GM18507 (cell line): ENCODE measurements at regions not wholly inside any gene's neighbourhood (a gene's known extent, or its start where the extent isn't known, plus 50 kb on each side); places are given as distances from the start of the nearest gene placed in this dataset.

ENCODE experiments used
- DNase-seq: peaks from one replicate; pipeline ENCODE4 v3.0.0; 2011; ENCODE audit warnings: low read depth; ENCODE audit not compliant: insufficient read length; ENCODE audit errors: extremely low spot score
- FAIRE-seq: peaks from 2 replicates; lab custom pipeline; 2011; peaks lifted over from hg19 to GRCh38; lab: Jason Lieb, UNC

DNA sequence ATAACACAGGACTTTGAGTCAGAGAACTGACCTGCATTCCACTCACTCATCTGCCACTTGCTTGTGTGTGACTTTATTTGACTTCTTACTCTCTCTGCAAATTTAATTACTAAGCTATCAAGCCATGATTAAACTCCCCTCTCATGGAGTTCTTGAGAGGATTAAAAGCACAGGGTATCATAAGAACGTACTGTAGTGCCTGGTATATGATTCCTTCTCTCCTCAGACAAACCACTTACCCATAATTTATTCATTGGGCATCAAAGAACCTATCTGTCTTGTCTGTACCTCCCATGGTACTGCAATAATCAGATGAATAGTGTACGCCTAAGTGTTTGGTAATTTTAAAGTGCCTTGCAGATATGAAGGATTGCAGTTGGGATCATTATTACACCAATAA is 130.6 kb upstream of the UBASH3B start:
- DNase-seq (no peak), FAIRE-seq (no peak)

- no peak for DNase-seq
These were observed 131.4 kb upstream of the UBASH3B start for GRCh38 chr11:122523846-122524805.

DNA sequence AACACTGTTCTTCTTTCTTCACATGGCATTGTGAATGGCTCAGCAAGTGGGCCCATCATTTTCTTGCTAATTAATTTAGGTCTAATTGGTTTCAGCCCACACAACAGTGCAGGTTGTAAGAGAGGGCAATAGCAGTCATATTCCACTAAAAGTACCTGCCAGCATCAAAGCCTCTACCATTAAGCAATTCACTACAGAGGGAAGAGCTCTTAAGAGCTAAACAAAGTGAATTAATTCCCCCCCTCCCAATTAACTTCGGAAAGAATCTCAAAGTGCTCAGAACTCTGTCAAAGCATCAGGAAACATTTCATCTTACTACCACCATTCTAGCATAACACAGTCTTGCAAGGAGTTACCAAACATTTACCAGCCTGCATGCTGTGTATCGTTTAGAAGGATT is 133.9 kb upstream of the UBASH3B start:
- DNase-seq = no peak
- no peak for FAIRE-seq

More at GRCh38 chr11:122523846-122524805, 131.4 kb upstream of the UBASH3B start:
- no peak for FAIRE-seq

DNA sequence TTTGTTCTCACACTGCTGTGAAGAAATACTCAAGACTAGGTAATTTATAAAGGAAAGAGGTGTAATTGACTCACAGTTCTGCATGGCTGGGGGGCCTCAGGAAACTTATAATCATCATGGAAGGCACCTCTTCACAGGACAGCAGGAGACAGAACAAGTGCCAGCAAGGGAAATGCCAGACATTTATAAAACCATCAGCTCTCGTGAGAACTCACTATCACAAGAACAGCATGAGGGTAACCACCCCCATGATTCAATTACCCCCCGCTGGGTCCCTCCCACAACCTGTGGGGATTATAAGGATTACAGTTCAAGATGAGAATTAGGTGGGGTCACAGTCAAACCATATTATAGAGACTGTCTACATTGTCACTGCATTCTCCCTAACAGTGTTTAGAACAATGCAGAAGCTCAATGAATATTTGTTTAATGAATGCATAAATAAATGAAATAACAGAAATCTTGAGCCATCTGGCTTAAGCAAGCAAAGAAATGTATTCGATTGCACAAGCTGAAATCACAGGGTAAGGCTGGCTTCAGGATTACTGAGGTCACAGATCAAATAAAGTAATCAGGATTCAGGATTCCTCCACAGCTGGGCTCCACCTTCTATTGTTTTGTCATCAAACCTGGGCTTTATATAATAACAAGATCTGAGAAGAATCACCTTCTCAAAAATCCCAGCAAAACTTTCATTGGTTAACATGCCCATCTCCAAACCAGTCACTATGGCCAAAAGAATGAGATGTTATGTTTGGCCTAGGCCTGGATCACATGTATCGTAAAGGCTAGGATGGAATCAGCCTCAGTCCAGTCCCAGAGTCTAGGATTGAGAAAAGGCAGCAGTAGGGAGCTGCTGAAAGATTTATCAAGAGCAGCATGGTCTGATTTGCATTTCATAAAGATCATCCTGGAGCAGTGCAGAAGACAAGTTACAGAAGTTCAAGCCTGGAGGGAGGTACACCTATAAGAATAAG is 137.8 kb upstream of the UBASH3B start:
- DNase-seq = no peak
- FAIRE-seq = no peak

GRCh38 chr11:122516686-122517085 is 138.8 kb upstream of the UBASH3B start:
- FAIRE-seq (no peak), DNase-seq (no peak)

DNA sequence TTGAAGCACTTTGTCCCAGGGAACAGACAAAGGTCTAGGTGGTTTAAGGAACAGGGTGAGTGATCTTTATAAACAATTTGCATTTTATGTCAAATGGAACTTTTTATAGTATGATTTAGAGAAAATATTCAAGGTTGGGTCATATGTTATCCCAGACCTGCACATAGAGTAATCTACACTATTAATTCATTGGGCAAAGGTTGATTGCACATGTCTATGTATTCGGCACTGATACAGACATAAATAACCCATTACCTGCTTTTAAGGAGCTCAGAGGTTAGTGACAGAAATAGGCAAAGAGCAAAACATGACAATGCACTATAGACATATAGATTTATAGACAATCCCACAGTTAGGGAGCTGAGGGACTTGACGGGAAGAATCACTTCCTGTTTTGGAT is 141.5 kb upstream of the UBASH3B start:
- DNase-seq (no peak), FAIRE-seq (no peak)

DNA sequence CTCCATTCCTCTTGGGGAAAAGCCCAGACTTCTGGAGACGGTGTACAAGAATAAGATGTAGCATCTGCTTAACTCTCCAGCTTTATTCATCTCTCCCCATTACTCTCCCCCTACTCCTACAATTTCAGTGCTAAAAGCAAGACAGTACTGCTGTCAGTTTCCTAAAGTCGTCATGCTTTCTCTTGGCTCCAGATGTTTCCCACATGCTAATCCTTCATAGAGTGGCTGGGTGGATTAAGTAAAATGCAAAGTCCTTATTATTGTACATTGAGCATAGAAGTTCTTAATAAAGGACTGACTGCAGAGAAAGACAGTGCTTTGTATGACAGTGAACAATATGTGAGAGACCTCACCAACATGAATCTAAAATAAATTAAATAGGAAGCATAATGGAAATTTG is 142.2 kb upstream of the UBASH3B start:
- no peak for FAIRE-seq
- DNase-seq = no peak

- DNase-seq (no peak), FAIRE-seq (no peak)
These were observed 142.8 kb upstream of the UBASH3B start for GRCh38 chr11:122512688-122513087.

- FAIRE-seq (no peak), DNase-seq (no peak)
These were observed 145.6 kb upstream of the UBASH3B start for GRCh38 chr11:122509899-122510298.

GRCh38 chr11:122509091-122509490 is 146.4 kb upstream of the UBASH3B start:
- DNase-seq = no peak

GRCh38 chr11:122505304-122506006 is 150.1 kb upstream of the UBASH3B start:
- FAIRE-seq (peak; percentile 72), DNase-seq (peak; percentile 25)

More at GRCh38 chr11:122509091-122509490, 146.4 kb upstream of the UBASH3B start:
- no peak for FAIRE-seq

DNA sequence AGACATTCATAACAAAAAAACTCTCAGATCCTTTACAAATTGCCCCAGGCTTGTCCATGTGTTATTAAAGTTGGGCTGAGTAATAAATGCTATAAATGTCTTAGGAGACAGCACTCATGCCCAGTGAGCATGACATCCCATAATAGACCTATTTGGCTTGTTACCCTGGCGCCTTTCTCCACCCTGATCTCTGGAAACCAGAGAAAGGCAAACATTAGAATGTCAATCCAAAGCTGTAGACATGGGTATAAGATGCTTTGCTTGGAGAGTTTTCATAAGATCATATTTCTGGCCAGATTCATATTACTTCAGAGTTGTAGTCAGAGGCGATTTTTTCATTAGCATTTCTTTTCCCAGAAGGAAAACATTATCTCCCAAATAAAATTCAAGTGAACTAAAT is 161.3 kb upstream of the UBASH3B start:
- FAIRE-seq (no peak), DNase-seq (no peak)

GRCh38 chr11:122491509-122491908 is 164.0 kb upstream of the UBASH3B start:
- no peak for DNase-seq
- FAIRE-seq = no peak

GRCh38 chr11:122488892-122489706 is 166.4 kb upstream of the UBASH3B start:
- no peak for FAIRE-seq
- DNase-seq = no peak

GRCh38 chr11:122487669-122488068 is 167.9 kb upstream of the UBASH3B start:
- no peak for FAIRE-seq
- DNase-seq = no peak

- no peak for FAIRE-seq
- DNase-seq = no peak
These were observed 168.6 kb upstream of the UBASH3B start for GRCh38 chr11:122486793-122487495.

DNA sequence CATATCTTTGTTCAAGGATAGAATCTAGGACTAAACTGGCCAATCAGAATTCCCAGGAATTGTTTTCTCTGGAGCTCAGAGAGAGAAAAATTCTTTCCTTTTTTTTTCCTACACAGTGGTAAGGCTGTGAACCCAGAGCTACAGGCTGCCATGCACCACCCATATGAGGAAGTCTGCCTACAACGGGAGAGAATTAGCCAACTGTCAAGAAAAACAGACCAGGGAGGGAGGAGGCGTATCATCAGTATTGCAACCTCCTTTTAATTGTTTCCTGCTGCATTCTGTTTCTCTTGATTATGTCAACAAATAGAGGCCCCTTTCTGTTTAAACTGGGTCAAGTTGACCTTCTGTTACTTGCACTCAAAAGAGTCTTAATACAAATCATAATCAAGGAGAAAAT is 176.5 kb upstream of the UBASH3B start:
- FAIRE-seq = no peak
- DNase-seq = no peak

DNA sequence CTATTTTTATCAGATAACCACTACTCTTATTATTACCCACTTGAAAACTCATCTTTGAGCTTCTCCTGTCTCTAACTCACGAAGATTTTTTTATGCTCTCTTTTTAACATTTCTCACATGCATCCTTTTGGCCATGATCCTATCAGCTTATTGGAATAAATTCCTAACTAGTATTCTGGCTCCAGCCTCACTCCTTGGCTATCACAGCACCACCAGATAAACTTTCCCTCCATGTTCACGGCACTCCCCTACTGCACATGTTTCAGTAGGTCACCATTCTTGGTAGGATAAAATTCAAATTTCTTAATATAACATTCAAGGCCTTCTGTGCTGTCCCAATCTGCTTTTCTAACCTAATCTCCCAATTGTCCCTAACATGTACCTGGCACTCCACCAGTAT is 186.6 kb upstream of the UBASH3B start:
- FAIRE-seq = no peak
- DNase-seq = no peak
